ENCODE measurements at regions not wholly inside any gene's neighbourhood (a gene's known extent, or its start where the extent isn't known, plus 50 kb on each side); places are given as distances from the start of the nearest gene placed in this dataset.

DNA sequence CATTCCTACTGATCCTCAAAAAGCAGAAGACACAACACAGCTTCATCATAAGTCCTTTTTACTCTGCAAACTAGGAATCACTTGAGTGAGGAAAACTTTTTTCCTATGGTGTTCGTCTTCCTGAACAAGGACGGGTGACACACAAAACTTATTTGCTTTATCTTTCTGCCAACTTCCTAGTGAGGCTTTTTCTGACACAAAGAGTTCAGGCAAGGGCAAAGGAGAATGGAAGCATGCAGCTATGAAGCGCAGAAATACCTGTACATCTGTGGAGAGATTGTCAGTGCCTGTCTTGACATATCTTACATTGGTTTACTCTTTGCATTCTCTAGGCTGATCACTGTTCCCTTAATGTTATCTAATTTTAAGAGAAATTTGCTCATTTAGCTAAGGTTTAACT lies 548.0 kb upstream of the IGFBP7 start:
- TF ChIP-seq, protein P1, sequence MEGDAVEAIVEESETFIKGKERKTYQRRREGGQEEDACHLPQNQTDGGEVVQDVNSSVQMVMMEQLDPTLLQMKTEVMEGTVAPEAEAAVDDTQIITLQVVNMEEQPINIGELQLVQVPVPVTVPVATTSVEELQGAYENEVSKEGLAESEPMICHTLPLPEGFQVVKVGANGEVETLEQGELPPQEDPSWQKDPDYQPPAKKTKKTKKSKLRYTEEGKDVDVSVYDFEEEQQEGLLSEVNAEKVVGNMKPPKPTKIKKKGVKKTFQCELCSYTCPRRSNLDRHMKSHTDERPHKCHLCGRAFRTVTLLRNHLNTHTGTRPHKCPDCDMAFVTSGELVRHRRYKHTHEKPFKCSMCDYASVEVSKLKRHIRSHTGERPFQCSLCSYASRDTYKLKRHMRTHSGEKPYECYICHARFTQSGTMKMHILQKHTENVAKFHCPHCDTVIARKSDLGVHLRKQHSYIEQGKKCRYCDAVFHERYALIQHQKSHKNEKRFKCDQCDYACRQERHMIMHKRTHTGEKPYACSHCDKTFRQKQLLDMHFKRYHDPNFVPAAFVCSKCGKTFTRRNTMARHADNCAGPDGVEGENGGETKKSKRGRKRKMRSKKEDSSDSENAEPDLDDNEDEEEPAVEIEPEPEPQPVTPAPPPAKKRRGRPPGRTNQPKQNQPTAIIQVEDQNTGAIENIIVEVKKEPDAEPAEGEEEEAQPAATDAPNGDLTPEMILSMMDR (IDR thresholded peaks at IDR 0.05) = no peak
- no peak for TF ChIP-seq SIN3A (IDR thresholded peaks at IDR 0.05; ENCODE audit: borderline replicate concordance, insufficient read depth, low read depth, low read length)
